K562 (cell line): ENCODE measurements at regions not wholly inside any gene's neighbourhood (a gene's known extent, or its start where the extent isn't known, plus 50 kb on each side); places are given as distances from the start of the nearest gene placed in this dataset.

ENCODE experiments used
- ARID3B ChIP-seq: fragments of 250-450 bp; sonication (Bioruptor Pico); IDR thresholded peaks from 2 replicates; pipeline ENCODE4 v1.4.0; 2020; ENCODE audit warnings: borderline replicate concordance
- CHD4 ChIP-seq: fragments of 200-600 bp; sonication (generic); IDR thresholded peaks from 3 replicates; pipeline ENCODE4 v1.6.1; 2012; ENCODE audit warnings: low read depth, mild to moderate bottlenecking, mixed read lengths, low read length, inconsistent platforms; ENCODE audit not compliant: insufficient read depth, insufficient replicate concordance, poor library complexity, severe bottlenecking
- CLOCK ChIP-seq: fragments of 250-450 bp; sonication (Bioruptor Pico); IDR thresholded peaks from 2 replicates; pipeline ENCODE4 v1.4.0; 2020; ENCODE audit warnings: mild to moderate bottlenecking, moderate library complexity, borderline replicate concordance
- E2F3 ChIP-seq: fragments of 250-450 bp; sonication (Bioruptor Pico); IDR thresholded peaks from 2 replicates; pipeline ENCODE4 v1.4.0; 2020; ENCODE audit warnings: mild to moderate bottlenecking
- L3MBTL2 ChIP-seq: fragments of 450-650 bp; IDR thresholded peaks from 2 replicates; pipeline ENCODE4 v1.6.1; 2016; ENCODE audit warnings: mild to moderate bottlenecking, moderate library complexity
- NFXL1 ChIP-seq: fragments of 450-650 bp; formaldehyde crosslinking; IDR thresholded peaks from 2 replicates; pipeline ENCODE4 v1.4.0; 2021; ENCODE audit warnings: mild to moderate bottlenecking
- ZFP30 ChIP-seq: fragments of 250-450 bp; sonication (Bioruptor Pico); IDR thresholded peaks from 2 replicates; pipeline ENCODE4 v1.8.0; 2022; ENCODE audit warnings: moderate library complexity, mild to moderate bottlenecking, inconsistent platforms, borderline replicate concordance
- ZHX1 ChIP-seq: fragments of 150-350 bp; conservative IDR thresholded peaks from 2 replicates; pipeline ENCODE4 v1.6.1; 2014; ENCODE audit warnings: low read length
- ZNF184 ChIP-seq: sonication (generic); formaldehyde crosslinking; IDR thresholded peaks from 2 replicates; pipeline ENCODE4 v1.5.0; 2020; ENCODE audit warnings: missing genetic modification reagents

- no peak for TF ChIP-seq CLOCK (CRISPR knock-in tag)
- TF ChIP-seq CHD4: no peak
- no peak for TF ChIP-seq ZNF184
- TF ChIP-seq ZFP30: no peak
- TF ChIP-seq E2F3 (CRISPR knock-in tag): no peak
- TF ChIP-seq ARID3B (CRISPR knock-in tag): no peak
- no peak for TF ChIP-seq NFXL1
- no peak for TF ChIP-seq ZHX1
- no peak for TF ChIP-seq L3MBTL2
These were observed 274.7 kb upstream of the AGTR2 start (continued) for GRCh38 chrX:115895678-115896329.
